ENCODE measurements at regions not wholly inside any gene's neighbourhood (a gene's known extent, or its start where the extent isn't known, plus 50 kb on each side); places are given as distances from the start of the nearest gene placed in this dataset.

GRCh38 chr14:35236806-35237205 is 55.4 kb upstream of the PSMA6 start:
- TF ChIP-seq POLR2AphosphoS2 (conservative IDR thresholded peaks at IDR 0.05; ENCODE audit: low read length) (no peak), HDAC2 (IDR thresholded peaks at IDR 0.05) (no peak), EP300 (IDR thresholded peaks at IDR 0.05) (no peak), CTCF (IDR thresholded peaks at IDR 0.05) (no peak), POLR2A (IDR thresholded peaks at IDR 0.05; ENCODE audit: low read length) (no peak), KDM1A (IDR thresholded peaks at IDR 0.05; ENCODE audit: low read depth) (no peak), CHD2 (IDR thresholded peaks at IDR 0.05; ENCODE audit: low read length, partially characterized antibody) (no peak), RFX5 (IDR thresholded peaks at IDR 0.05) (no peak)
- TF ChIP-seq, protein P1, sequence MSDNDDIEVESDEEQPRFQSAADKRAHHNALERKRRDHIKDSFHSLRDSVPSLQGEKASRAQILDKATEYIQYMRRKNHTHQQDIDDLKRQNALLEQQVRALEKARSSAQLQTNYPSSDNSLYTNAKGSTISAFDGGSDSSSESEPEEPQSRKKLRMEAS (IDR thresholded peaks at IDR 0.05): no peak

Measured in A549 (cell line).